Dedifferentiated amniotic fluid mesenchymal stem cell (primary cell): ENCODE measurements at regions not wholly inside any gene's neighbourhood (a gene's known extent, or its start where the extent isn't known, plus 50 kb on each side); places are given as distances from the start of the nearest gene placed in this dataset.

ENCODE experiments used
- DNase-seq: peaks from one replicate; pipeline ENCODE4 v3.0.0-alpha.2; 2016; ENCODE audit errors: extremely low spot score

GRCh38 chr2:20110876-20111275, 59.4 kb upstream of the LAPTM4A start:
- DNase-seq = no peak

- DNase-seq = no peak
Observed at GRCh38 chr2:20110383-20110782, 59.0 kb upstream of the LAPTM4A start.

DNA sequence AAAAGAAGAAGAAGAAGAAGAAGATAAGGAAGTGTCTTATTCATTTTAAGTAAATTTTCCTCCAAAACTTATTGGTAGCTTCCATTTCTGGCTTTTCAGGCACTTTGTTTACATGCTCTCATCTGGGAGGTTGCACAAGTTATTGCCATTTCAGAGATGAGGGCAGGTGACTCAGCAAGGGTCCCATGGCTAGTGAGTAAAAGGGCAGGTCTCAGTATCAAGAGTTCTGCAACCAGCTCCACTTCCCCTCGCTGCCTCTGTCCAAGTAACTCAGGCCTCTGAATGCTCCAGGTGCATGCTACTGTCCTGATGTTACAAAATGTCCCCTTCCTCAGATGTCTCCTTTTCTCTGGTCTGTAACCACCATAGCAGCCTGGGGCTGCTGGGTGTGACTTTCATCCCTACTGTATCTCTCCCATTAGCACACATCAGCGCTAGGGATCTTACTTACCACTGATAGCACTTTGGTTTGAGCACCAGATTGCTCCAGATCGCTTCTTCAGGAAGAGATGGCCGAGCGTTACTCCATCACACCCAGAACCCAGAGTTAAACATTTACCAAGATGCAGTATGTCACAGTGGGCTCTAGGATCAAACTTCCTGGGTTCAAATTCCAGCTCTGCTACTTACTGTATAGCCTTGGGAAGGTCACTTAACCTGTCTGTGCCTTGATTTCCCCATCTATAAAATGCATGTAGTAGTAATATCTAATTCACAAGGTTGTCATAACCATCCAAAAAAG, 57.4 kb upstream of the LAPTM4A start:
- DNase-seq = no peak

DNA sequence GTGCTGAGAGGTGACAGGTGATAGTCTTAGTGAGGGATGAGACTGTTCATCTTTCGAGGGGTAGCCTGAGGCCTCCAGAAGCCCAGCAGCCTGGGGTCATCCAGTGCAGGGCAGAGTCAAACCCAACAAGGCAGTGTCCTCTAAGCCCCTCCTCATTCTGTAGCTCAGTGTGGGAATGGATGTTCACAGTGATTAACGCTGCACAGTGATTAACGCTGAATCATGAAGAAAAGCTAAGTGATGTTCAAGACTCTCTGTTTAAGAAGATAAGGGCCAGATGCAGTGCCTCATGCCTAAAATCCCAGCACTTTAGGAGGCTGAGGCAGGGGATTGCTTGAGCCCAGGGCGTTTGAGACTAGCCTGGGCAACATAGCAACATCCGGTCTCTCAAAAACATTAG, 56.3 kb upstream of the LAPTM4A start:
- no peak for DNase-seq

DNA sequence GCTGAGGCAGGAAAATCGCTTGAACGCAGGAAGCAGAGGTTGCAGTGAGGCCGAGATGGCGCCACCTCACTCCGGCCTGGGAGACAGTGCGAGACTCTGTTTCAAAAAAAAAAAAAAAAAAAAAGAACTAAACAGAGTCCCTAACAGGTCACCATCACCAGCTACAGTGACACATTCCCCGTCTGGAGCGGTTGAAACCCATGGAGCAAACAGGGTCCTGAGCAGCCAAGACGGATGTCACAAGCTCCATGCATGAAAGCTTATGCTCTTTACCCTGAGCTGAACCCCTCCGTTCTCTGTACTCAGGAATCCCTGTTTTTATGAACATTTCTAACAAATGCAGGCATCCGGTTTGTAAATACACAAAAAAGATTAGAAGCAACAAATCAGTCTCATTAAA, 55.9 kb upstream of the LAPTM4A start:
- DNase-seq = no peak

GRCh38 chr2:20106746-20107145, 55.3 kb upstream of the LAPTM4A start:
- no peak for DNase-seq

- no peak for DNase-seq
Observed at GRCh38 chr2:20104900-20105545, 53.6 kb upstream of the LAPTM4A start.

DNA sequence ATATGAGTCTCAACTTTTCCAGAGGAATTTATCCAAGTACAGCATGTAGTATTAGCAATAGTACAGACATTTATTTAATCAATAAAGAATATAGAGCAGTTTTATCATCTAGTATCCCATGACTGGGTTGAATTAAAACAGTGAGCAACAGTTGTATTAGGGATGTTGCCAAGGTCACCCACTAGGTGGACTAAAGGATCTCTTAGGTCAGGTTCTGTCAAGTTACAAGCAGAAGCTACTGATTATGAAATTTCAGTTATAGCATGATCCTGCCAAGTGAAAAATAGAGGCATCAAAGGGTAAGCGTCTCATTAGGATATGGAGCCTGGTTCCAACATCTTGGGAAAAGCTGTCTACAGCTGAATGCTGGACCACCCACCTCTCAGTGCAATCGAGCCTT, 52.1 kb upstream of the LAPTM4A start:
- DNase-seq = no peak
